ENCODE measurements at regions not wholly inside any gene's neighbourhood (a gene's known extent, or its start where the extent isn't known, plus 50 kb on each side); places are given as distances from the start of the nearest gene placed in this dataset.

DNA sequence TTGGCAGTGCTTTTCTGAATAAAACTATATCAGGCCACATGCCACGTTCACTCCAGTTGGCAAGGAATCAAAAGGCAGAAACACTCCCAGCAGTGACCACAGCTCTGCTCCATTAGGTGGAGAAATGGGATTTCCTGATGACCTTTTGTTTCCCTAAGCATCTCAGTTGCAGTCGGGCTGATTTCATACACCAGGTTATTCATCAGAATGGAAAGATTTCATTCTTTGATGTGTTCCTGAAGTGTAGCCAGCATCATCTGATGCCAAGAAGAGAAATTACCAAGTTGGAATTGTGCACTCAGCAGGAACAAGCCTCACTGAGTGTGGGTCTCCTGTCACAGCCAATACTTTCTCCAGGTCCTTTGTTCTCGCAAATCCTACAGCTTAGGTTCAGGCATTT lies 193.7 kb downstream of the SPATA18 start:
- no peak for TF ChIP-seq SMC3 (conservative IDR thresholded peaks at IDR 0.05; ENCODE audit: poor library complexity)
- TF ChIP-seq, protein P1, sequence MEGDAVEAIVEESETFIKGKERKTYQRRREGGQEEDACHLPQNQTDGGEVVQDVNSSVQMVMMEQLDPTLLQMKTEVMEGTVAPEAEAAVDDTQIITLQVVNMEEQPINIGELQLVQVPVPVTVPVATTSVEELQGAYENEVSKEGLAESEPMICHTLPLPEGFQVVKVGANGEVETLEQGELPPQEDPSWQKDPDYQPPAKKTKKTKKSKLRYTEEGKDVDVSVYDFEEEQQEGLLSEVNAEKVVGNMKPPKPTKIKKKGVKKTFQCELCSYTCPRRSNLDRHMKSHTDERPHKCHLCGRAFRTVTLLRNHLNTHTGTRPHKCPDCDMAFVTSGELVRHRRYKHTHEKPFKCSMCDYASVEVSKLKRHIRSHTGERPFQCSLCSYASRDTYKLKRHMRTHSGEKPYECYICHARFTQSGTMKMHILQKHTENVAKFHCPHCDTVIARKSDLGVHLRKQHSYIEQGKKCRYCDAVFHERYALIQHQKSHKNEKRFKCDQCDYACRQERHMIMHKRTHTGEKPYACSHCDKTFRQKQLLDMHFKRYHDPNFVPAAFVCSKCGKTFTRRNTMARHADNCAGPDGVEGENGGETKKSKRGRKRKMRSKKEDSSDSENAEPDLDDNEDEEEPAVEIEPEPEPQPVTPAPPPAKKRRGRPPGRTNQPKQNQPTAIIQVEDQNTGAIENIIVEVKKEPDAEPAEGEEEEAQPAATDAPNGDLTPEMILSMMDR (IDR thresholded peaks at IDR 0.05; ENCODE audit: poor library complexity, severe bottlenecking): no peak

All from neural cell (in vitro differentiated cells).